ENCODE measurements at regions not wholly inside any gene's neighbourhood (a gene's known extent, or its start where the extent isn't known, plus 50 kb on each side); places are given as distances from the start of the nearest gene placed in this dataset.
"Not testable (repeated sequence)": the region's sequence is repeated elsewhere in the genome, so short reads cannot be mapped to it uniquely, and the experiment has no call there.

GRCh38 chr16:87048038-87048729, 269.0 kb downstream of the C16orf95 start:
- DNase-seq (ENCODE audit: insufficient read length) = no peak
- FAIRE-seq = no peak
- TF ChIP-seq POLR2A (IDR thresholded peaks at IDR 0.05; ENCODE audit: low read depth, low read length) (no peak), POLR2AphosphoS5 (IDR thresholded peaks at IDR 0.05; ENCODE audit: low read depth, low read length) (no peak), TAF1 (IDR thresholded peaks at IDR 0.05; ENCODE audit: borderline replicate concordance, low read depth, low read length) (no peak)

GRCh38 chr16:87048730-87049115, 268.5 kb downstream of the C16orf95 start:
- no peak for DNase-seq (ENCODE audit: insufficient read length)
- no peak for TF ChIP-seq TAF1 (IDR thresholded peaks at IDR 0.05; ENCODE audit: borderline replicate concordance, low read depth, low read length)
- no peak for TF ChIP-seq POLR2AphosphoS5 (IDR thresholded peaks at IDR 0.05; ENCODE audit: low read depth, low read length)
- TF ChIP-seq POLR2A (IDR thresholded peaks at IDR 0.05; ENCODE audit: low read depth, low read length) = no peak
- FAIRE-seq = no peak

GRCh38 chr16:87049216-87049615, 268.0 kb downstream of the C16orf95 start:
- DNase-seq (ENCODE audit: insufficient read length); FAIRE-seq: not testable (repeated sequence)

GRCh38 chr16:87050142-87050541, 267.1 kb downstream of the C16orf95 start:
- FAIRE-seq = no peak
- TF ChIP-seq POLR2AphosphoS5 (IDR thresholded peaks at IDR 0.05; ENCODE audit: low read depth, low read length) (no peak), POLR2A (IDR thresholded peaks at IDR 0.05; ENCODE audit: low read depth, low read length) (no peak), TAF1 (IDR thresholded peaks at IDR 0.05; ENCODE audit: borderline replicate concordance, low read depth, low read length) (no peak)
- no peak for DNase-seq (ENCODE audit: insufficient read length)

DNA sequence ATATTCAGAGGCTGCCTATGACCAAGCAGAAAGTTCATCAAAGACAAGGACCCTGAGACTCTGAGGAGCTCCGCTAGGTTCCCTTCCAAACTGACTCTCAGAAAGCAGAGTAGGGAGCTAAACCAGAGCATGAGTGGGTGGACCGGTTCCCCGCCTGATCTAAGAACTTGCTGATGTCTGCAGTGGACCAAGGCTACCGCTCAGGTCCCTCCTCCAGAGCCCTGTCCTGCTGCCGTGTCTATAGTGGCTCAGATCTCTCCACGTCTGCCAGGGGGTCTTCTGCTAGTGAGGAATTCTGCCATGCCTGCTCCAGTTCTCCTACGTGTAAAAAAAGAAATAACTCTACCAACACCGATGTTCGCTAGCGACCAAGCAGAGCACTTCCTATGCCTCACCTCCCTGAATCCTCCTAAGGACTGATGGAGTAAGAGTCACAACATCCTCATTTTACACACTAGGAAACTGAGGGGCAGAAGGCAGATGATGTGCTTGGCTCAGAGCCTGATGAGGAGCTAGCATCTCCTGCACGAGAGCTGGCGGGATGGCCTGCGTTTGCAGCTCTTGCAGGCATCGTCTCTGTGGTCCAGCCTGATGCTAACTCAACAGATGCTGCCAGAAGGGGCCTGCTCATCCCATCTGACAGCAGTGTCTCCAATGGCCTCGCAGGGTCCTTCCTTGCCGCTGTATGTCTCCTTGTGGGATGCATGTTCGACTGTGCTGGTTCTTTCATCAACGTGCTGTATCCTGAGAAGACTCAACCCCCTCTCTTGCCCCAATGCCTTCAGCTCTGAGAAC, 265.5 kb downstream of the C16orf95 start:
- DNase-seq (ENCODE audit: insufficient read length) (no peak), FAIRE-seq (no peak)
- no peak for TF ChIP-seq POLR2A (IDR thresholded peaks at IDR 0.05; ENCODE audit: low read depth, low read length)
- no peak for TF ChIP-seq POLR2AphosphoS5 (IDR thresholded peaks at IDR 0.05; ENCODE audit: low read depth, low read length)
- no peak for TF ChIP-seq TAF1 (IDR thresholded peaks at IDR 0.05; ENCODE audit: borderline replicate concordance, low read depth, low read length)

DNA sequence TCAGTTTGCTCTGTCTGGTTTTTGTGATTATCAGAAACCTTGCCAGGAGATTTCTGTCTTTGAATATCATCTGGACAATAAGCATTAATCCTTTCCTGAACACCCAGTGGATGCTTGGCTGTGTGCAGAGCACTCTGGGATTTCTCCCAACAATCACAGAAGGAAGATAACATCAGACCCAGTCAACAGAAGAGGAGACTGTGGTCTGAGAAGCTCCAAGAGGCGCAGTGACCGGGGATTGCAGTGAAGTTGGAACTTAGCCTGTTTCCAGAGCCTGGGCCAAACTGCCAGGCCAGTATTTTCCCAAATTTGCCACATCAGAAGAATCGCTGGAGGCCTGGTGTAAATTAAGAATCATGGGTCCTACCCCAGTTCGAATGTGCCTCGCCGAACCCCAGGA, 264.7 kb downstream of the C16orf95 start:
- no peak for TF ChIP-seq POLR2A (IDR thresholded peaks at IDR 0.05; ENCODE audit: low read depth, low read length)
- TF ChIP-seq TAF1 (IDR thresholded peaks at IDR 0.05; ENCODE audit: borderline replicate concordance, low read depth, low read length) = no peak
- TF ChIP-seq POLR2AphosphoS5 (IDR thresholded peaks at IDR 0.05; ENCODE audit: low read depth, low read length) = no peak
- FAIRE-seq (no peak), DNase-seq (ENCODE audit: insufficient read length) (no peak)

- TF ChIP-seq POLR2A (IDR thresholded peaks at IDR 0.05; ENCODE audit: low read depth, low read length) = no peak
- no peak for TF ChIP-seq POLR2AphosphoS5 (IDR thresholded peaks at IDR 0.05; ENCODE audit: low read depth, low read length)
- TF ChIP-seq TAF1 (IDR thresholded peaks at IDR 0.05; ENCODE audit: borderline replicate concordance, low read depth, low read length) = no peak
- no peak for DNase-seq (ENCODE audit: insufficient read length)
- no peak for FAIRE-seq
These were observed 263.9 kb downstream of the C16orf95 start for GRCh38 chr16:87053016-87053982.

GRCh38 chr16:87054154-87054553, 263.0 kb downstream of the C16orf95 start:
- FAIRE-seq (no peak), DNase-seq (ENCODE audit: insufficient read length) (no peak)
- TF ChIP-seq POLR2AphosphoS5 (IDR thresholded peaks at IDR 0.05; ENCODE audit: low read depth, low read length) (no peak), TAF1 (IDR thresholded peaks at IDR 0.05; ENCODE audit: borderline replicate concordance, low read depth, low read length) (no peak), POLR2A (IDR thresholded peaks at IDR 0.05; ENCODE audit: low read depth, low read length) (no peak)

GRCh38 chr16:87054856-87055255, 262.3 kb downstream of the C16orf95 start:
- no peak for FAIRE-seq
- TF ChIP-seq TAF1 (IDR thresholded peaks at IDR 0.05; ENCODE audit: borderline replicate concordance, low read depth, low read length) (no peak), POLR2A (IDR thresholded peaks at IDR 0.05; ENCODE audit: low read depth, low read length) (no peak), POLR2AphosphoS5 (IDR thresholded peaks at IDR 0.05; ENCODE audit: low read depth, low read length) (no peak)
- DNase-seq (ENCODE audit: insufficient read length) = no peak

DNA sequence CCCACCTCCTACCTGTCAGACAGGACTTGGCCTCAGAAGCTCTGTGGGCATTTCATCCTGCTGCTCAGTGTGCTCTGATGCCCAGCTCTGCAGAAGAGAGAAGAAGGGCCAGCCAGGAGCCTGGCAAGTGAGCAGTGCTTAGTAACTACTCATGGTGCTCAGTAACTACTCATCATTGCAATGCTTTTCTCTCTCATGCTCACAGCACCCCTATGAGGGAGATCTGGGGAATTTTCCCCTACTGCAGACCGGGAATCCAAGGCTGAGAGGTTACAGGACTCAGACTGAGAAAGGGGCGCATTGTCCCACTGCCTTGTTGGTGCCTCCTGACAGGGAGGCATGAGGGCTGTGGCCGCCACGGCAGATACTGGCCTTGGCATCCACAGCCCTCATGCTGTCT, 261.1 kb downstream of the C16orf95 start:
- DNase-seq (ENCODE audit: insufficient read length) = no peak
- TF ChIP-seq POLR2A (IDR thresholded peaks at IDR 0.05; ENCODE audit: low read depth, low read length) (no peak), POLR2AphosphoS5 (IDR thresholded peaks at IDR 0.05; ENCODE audit: low read depth, low read length) (no peak), TAF1 (IDR thresholded peaks at IDR 0.05; ENCODE audit: borderline replicate concordance, low read depth, low read length) (no peak)
- FAIRE-seq = no peak

DNA sequence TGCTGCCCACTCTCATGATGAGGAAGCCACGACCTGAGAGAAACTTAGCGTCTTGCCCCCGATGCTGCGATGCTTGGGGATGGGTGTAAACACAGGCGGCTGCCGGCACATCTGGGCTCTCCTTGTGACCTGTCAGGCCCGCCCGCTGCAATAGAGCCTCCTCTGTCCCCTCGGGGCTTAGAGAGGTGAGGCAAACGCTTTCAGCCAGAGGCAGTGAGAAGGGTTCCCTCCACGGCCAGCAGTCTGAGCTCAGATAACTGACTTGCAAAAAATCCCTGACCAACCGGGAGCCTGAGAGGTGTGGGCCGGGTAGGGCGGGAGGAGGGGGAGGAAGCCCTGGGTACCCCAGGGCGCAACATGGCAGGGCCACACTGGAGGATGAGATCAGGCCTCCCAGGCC, 260.6 kb downstream of the C16orf95 start:
- FAIRE-seq (no peak), DNase-seq (ENCODE audit: insufficient read length) (no peak)
- TF ChIP-seq POLR2AphosphoS5 (IDR thresholded peaks at IDR 0.05; ENCODE audit: low read depth, low read length) (no peak), POLR2A (IDR thresholded peaks at IDR 0.05; ENCODE audit: low read depth, low read length) (no peak), TAF1 (IDR thresholded peaks at IDR 0.05; ENCODE audit: borderline replicate concordance, low read depth, low read length) (no peak)

Data from GM12892 (cell line).